Tibial nerve (tissue), 4 donors: ENCODE measurements at regions not wholly inside any gene's neighbourhood (a gene's known extent, or its start where the extent isn't known, plus 50 kb on each side); places are given as distances from the start of the nearest gene placed in this dataset.

Source experiments
- EP300 ChIP-seq, 2 donors: sonication (generic); formaldehyde crosslinking; IDR thresholded peaks; one replicate each; pipeline ENCODE4 v1.6.1; 2017; ENCODE audit warnings: antibody characterized with exemption in 2 of 2, mild to moderate bottlenecking in 1 of 2
- POLR2A ChIP-seq, 2 donors: fragments of 450-650 bp; IDR thresholded peaks; one replicate each; pipeline ENCODE4 v1.6.1; 2017; ENCODE audit warnings: antibody characterized with exemption in 2 of 2, mild to moderate bottlenecking in 2 of 2, moderate library complexity in 2 of 2
- TF ChIP-seq, protein P1 (sequence below), 5 experiments: fragments of 200-600 bp in 3 of 5; fragments of 450-650 bp in 2 of 5; sonication (generic) in 3 of 5; IDR thresholded peaks; one replicate each; pipeline ENCODE4 v1.5.1; 2016 to 2019; ENCODE audit warnings: antibody characterized with exemption in 5 of 5, mild to moderate bottlenecking in 3 of 5, moderate library complexity in 2 of 5

DNA sequence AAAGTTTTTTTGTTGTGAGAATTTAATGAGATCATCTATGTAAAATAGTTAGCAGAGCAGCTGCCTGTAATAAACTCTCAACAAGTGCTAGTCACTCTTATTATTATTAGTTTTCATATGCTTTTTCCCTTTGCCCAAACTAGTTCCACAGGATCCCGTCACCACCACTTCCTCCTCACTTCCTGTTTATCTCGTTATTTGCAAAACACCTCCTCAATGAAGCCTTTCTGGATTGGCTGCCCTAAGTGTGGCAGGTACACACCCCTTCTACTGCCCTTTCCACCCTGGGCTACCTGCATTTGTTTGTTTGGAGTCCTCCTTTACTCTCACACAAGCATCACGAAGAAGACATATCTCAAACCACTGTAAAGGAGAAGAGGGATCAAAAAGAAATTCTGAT is 54.4 kb upstream of the KLF3 start:
- TF ChIP-seq POLR2A (IDR thresholded peaks at IDR 0.05): no peak
- TF ChIP-seq, protein P1, sequence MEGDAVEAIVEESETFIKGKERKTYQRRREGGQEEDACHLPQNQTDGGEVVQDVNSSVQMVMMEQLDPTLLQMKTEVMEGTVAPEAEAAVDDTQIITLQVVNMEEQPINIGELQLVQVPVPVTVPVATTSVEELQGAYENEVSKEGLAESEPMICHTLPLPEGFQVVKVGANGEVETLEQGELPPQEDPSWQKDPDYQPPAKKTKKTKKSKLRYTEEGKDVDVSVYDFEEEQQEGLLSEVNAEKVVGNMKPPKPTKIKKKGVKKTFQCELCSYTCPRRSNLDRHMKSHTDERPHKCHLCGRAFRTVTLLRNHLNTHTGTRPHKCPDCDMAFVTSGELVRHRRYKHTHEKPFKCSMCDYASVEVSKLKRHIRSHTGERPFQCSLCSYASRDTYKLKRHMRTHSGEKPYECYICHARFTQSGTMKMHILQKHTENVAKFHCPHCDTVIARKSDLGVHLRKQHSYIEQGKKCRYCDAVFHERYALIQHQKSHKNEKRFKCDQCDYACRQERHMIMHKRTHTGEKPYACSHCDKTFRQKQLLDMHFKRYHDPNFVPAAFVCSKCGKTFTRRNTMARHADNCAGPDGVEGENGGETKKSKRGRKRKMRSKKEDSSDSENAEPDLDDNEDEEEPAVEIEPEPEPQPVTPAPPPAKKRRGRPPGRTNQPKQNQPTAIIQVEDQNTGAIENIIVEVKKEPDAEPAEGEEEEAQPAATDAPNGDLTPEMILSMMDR (IDR thresholded peaks at IDR 0.05): no peak
- TF ChIP-seq EP300 (IDR thresholded peaks at IDR 0.05): no peak
